HG03469 (cell line): ENCODE measurements at regions not wholly inside any gene's neighbourhood (a gene's known extent, or its start where the extent isn't known, plus 50 kb on each side); places are given as distances from the start of the nearest gene placed in this dataset.
"Not testable (repeated sequence)": the region's sequence is repeated elsewhere in the genome, so short reads cannot be mapped to it uniquely, and the experiment has no call there.

Experiments used
- ATAC-seq: cut with Tn5 transposase; IDR thresholded peaks from one replicate; pipeline ENCODE4 v1.9.1; 2021; ENCODE audit warnings: mild to moderate bottlenecking, moderate library complexity, moderate number of reproducible peaks; ENCODE audit not compliant: unreplicated experiment

- no peak for ATAC-seq
Observed at GRCh38 chr13:44815623-44816022, 173.6 kb downstream of the NUFIP1 start.

- no peak for ATAC-seq
Observed at GRCh38 chr13:44814836-44815235, 174.4 kb downstream of the NUFIP1 start.

GRCh38 chr13:44814161-44814560 lies 175.1 kb downstream of the NUFIP1 start:
- ATAC-seq: no peak

- ATAC-seq: no peak
Observed at GRCh38 chr13:44812818-44813217, 176.5 kb downstream of the NUFIP1 start.

DNA sequence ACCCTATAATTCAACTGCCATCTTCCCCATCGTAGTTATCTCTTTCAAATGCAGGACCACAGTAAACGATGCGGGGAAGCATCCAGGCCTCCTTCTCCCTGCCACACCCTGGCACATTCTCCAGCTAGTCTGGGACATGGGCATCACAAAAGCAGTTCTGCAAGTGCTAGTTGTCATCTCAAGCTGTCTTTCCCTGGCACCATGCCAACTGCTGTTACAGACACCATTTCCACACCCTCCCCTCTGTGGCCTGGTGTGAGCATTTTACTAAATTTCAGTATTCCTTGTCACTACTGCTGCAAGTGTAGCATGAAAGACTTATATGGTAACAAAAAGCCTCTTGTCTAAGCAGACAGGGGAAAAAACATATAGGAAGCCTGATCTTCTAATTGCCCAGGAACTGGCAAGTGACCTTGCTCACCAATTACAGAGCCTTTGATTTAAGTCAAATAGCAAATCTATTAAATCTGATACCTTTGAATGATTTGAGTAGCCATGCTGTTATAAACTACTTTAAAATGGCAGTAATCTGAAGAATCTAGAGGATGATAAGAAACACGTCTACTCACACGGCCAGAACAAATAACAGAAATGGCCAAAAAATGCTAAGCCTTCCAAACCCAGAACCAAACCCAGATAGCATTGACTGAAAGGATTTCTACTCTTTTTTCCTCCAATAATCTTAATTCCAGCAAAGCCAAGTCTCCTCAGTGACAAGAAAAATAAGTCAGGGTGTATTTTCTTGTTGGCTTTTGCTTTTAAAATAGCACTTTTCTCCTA lies 179.0 kb downstream of the NUFIP1 start:
- no peak for ATAC-seq

DNA sequence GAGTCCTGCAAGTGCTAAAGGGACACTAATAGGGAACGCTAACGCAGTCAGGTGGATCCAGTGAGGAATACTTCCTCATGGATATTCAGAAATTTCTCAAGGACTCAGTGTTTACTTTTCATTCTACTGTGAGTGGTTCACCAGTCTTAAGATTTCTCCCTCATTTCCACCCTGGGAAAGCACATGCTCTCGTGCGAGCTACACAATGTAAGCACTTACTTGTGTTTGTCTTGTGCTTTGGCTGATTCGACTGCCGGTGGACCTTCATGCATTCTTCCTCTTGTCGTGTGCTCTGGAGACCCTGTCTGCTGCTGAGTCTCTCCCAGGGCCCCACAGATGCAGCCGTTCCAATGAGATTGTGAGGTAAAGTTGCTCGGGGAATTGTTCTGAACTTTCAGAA lies 180.1 kb downstream of the NUFIP1 start:
- no peak for ATAC-seq

DNA sequence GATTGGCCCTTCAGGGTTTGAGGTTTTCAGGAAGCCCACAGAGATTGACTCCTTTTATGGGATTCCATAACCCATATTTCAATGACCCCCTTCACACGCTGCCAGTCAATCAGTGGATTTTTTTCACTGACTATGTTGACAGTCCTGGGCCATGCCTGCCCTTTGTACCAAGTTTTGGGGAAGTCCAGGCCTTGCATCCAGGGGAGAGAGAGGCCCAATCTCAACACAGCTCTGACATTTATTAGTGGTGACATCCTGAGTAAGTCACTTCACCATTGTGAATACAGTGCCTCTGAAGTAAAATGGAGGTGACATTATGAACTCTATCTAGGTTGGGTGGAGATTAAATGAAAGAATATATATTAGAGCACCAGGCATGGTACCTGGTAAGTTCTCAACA lies 181.1 kb downstream of the NUFIP1 start:
- ATAC-seq: no peak

- ATAC-seq: no peak
Observed at GRCh38 chr13:44807449-44808034, 181.7 kb downstream of the NUFIP1 start.

- no peak for ATAC-seq
Observed at GRCh38 chr13:44806826-44807225, 182.4 kb downstream of the NUFIP1 start.

GRCh38 chr13:44805585-44805984 lies 183.7 kb downstream of the NUFIP1 start:
- no peak for ATAC-seq

- no peak for ATAC-seq
Observed at GRCh38 chr13:44803390-44803789, 185.9 kb downstream of the NUFIP1 start.

DNA sequence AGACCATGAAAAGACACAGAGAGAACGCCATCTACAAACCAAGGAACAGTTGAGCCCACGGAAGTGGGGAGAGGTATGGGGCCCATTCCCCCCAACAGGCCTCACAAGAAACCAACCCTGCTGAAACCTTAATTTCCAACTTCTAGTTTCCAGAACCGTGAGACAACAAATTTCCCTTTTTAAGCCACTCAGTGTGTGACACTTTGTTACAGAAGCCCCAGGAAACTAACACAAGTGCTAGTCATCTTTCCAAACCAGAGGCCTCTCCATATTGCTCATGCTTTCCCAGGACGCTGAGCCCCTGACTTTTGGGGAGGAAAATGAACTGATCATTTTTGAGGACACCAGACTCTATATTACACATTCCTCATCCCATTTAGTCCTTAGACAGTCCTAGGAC lies 186.8 kb downstream of the NUFIP1 start:
- ATAC-seq: no peak

- no peak for ATAC-seq
Observed at GRCh38 chr13:44801990-44802389, 187.3 kb downstream of the NUFIP1 start.

GRCh38 chr13:44800626-44801025 lies 188.6 kb downstream of the NUFIP1 start:
- no peak for ATAC-seq

- no peak for ATAC-seq
Observed at GRCh38 chr13:44797685-44798084, 191.6 kb downstream of the NUFIP1 start.

- no peak for ATAC-seq
Observed at GRCh38 chr13:44796597-44797490, 192.4 kb downstream of the NUFIP1 start.

- ATAC-seq: not testable (repeated sequence)
Observed at GRCh38 chr13:44796039-44796438, 193.2 kb downstream of the NUFIP1 start.

DNA sequence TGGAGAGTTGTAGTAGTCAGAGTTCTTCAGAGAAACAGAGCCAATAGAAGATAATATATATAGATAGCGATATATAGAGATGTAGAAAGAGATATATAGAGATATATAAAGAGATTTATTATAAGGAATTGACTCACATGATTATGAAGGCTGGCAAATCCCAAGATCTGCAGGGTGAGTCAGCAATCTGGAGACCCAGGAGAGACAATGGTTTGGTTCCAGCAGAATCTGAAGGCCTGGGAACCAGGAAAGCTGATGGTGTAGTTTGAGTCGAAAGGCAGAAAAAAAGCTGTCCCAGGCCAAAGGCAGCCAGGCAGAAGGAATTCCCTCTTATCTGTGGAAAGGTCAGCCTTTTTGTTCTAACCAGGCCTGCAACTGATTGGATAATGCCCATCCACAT lies 194.1 kb downstream of the NUFIP1 start:
- ATAC-seq: no peak

DNA sequence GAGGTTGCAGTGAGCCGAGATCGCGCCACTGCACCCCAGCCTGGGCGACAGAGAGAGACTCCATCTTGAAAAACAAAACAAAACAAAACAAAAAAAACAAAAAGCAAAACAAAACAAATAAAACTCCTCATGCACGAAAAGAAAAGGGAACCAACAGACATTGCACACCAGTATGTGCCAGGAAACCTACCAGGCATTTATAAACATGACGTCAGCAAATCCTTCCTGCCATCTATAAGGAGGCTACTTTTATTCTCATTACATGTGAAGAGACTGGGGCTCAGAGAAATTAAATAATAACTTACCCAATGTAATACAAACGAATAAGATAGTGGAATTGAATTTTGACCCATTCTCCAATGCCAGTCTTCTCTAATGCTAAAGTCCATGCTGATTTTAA lies 197.2 kb downstream of the NUFIP1 start:
- no peak for ATAC-seq

- no peak for ATAC-seq
Observed at GRCh38 chr13:44790289-44790688, 199.0 kb downstream of the NUFIP1 start.

- ATAC-seq: no peak
Observed at GRCh38 chr13:44787617-44788016, 201.7 kb downstream of the NUFIP1 start.

- ATAC-seq: no peak
Observed at GRCh38 chr13:44786756-44787155, 202.5 kb downstream of the NUFIP1 start.
